ENCODE measurements at regions not wholly inside any gene's neighbourhood (a gene's known extent, or its start where the extent isn't known, plus 50 kb on each side); places are given as distances from the start of the nearest gene placed in this dataset.

- no peak for DNase-seq (ENCODE audit: low spot score)
Observed at GRCh38 chr2:53259395-53260009, 508.1 kb upstream of the CHAC2 start.

- no peak for DNase-seq (ENCODE audit: low spot score)
Observed at GRCh38 chr2:53257287-53257686, 510.3 kb upstream of the CHAC2 start.

DNA sequence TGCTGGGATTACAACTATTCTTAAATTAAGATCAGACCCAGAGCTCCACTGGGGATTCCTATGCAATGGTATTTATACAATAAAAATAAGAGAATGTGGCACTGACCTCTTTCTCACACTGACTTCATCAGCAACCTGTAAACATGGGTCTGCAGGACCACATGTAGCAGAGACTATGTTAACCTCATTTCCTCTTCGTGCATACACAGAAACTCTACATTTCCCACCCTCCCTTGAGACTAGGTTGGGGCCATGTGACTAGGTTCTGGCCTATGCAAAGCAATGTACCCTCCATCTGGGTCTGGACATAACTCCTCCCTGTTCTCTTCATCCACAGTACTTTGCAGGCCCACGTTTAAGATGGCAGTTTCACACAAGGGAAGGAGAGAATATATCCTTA, 514.4 kb upstream of the CHAC2 start:
- no peak for DNase-seq (ENCODE audit: low spot score)

- DNase-seq (ENCODE audit: low spot score): no peak
Observed at GRCh38 chr2:53252115-53252514, 515.5 kb upstream of the CHAC2 start.

DNA sequence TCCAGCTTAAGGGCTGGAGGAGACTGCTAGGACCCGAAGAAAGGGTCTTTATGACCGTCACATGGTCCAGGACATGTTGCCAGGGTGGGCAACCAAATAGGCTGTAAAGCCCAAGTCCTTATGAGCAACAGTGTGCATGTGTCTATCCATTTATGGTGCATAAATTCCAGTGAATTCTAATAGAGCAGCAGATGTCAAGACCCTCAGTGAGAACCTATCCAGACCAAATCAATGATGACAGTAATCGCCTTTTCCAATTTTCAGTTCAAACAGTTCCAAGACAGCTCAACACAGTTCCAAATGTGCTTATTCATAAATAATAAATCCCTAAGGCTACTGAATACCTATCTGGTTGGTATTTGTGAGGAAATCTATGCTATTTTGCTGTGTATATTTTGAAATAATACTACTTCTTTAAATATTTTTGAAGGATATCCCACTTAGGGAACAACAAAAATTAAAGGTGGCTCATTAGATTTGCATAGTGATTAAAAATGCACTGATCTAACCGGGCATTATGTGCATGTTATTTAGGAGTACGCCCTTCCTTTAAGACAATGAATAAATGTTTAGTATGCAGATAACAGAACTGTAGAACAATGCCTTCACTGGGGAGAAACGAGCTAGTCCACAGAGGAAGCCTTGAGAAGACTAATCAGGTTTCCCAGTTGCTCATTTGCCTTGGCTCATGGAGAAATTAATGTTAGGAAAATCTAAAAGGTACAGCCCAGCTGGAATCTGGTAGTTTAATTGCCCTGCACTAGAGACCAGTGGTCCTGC, 519.5 kb upstream of the CHAC2 start:
- no peak for DNase-seq (ENCODE audit: low spot score)

DNA sequence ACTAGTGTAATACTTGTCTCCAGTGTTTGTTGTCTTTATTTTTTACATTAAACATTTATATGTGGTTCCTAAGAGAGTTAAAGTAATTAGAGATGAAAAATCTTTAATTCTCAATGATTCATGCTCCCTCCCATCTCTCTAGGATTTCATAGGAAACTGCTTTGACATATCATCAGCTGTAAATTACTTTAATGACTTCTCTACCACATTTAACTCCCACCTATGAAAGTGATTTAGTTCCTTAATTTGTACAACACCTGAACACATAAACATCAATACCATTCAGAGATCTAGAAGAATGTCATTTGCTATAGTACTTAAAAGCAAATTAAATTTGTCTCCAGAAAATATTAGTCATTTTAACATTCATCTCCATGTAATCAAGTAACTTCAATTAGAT, 524.2 kb upstream of the CHAC2 start:
- DNase-seq (ENCODE audit: low spot score): no peak

DNA sequence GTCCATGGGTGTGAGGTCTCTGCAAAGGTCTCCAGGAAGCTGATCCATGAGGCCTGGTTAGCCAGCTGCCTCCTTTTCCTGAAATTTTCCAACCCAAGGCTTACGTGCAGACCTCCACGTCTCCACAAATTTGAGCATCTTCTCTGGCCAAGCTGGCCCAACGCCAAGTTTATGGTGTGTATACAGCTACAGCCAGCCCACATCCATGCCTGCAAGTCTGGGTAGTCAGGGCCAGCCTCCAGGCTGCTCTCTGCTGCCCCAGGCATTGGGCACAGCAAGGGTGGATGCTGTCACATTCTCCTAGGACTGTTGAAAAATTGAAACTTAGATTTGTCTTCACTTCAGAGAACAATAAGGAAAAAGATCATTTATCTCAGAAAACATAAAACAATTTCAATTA, 525.5 kb upstream of the CHAC2 start:
- no peak for DNase-seq (ENCODE audit: low spot score)

- no peak for DNase-seq (ENCODE audit: low spot score)
Observed at GRCh38 chr2:53235836-53236582, 531.6 kb upstream of the CHAC2 start.

DNA sequence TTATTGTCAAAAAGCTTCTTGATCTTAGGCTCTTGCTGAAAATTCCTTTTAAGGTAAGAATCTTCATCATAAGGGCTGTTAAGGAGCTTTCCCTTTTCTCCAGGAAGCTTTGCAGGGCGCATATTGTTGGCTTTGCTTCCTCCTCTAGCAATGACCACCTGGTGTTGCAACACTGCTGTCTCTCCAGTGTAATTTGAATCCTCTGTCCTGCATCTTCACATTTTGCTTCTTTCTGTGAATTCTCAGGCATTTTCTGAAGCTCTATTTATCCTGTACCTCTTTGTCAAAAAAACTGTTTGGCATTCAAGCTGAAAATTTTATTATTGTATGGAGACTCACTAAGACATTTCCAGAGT, 533.1 kb upstream of the CHAC2 start:
- DNase-seq (ENCODE audit: low spot score): no peak

DNA sequence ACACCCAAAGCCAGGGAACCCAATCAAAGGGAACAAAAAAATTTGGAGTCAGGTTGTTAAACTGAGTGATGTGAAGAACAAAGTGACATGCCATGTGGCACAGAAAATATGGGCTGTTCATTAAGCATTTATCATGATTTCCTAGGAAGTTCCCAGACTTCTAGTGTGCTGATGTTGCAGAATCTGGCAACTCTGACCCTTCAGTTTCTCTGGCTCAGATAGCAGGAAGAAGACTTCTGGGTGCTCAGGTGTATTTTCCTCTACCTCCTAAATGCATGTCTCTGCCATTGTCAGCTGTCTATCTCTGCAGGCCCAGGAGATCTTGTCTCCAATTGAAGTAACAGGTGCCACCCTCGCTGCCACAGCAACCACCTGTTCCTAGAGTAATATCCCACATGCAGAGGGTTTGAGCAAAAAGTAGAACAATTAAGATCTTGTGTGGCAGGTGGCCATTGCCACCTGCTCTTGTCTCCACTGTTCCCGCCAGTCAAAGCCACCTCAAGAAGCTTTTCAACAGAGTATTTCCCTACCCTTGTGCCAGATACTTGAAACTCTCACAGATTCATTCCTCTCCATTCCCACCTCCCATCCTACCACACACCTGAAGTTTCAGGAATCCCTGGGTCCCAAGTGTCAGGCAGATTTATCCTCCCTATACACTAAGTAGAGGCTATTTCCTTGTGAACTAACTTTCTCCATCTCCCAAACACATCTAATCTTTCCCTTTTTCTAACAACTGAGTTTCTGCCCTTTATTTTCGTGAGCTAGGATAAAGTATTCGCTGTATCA, 533.7 kb upstream of the CHAC2 start:
- DNase-seq (ENCODE audit: low spot score): no peak

GRCh38 chr2:53231908-53232307, 535.7 kb upstream of the CHAC2 start:
- no peak for DNase-seq (ENCODE audit: low spot score)

- no peak for DNase-seq (ENCODE audit: low spot score)
Observed at GRCh38 chr2:53230691-53231090, 536.9 kb upstream of the CHAC2 start.

DNA sequence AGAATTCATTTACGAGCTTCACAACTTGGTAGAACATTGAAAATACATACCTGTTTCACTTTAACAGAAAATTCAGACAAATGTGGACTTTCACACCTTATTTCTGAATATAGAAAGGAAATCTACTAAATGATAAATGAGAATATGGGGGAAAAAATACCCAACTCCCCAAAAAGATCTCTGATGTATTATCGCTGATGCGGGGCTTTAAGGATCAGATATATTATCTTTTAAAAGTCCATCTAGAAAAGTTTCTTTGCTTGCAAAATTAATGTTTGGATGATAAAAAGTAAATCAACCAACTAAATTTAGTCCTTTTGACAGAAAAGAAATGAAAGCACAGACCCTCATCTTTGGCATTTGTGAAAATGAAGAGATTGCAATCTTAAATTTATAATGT, 540.1 kb upstream of the CHAC2 start:
- no peak for DNase-seq (ENCODE audit: low spot score)

DNA sequence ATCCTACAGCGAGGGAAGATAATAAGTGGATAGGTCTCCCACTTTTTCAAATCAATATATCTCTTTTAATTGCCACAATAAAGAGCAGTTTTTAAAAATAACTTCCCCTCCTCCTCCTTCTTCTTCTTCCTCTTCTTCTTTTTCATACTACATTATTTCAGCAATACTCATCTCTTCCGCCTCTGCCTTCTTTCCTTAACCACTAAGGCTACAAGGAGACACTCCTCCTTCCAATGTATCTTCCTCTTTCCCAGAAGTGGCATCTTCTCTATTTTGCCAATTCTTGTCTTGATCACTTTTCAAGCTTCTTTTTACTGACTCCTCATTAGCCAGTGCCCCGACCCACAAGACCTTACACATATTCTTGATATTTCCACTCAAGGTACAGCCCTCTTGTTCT, 546.6 kb upstream of the CHAC2 start:
- no peak for DNase-seq (ENCODE audit: low spot score)

- DNase-seq (ENCODE audit: low spot score): no peak
Observed at GRCh38 chr2:53217250-53217649, 550.4 kb upstream of the CHAC2 start.

- DNase-seq (ENCODE audit: low spot score): no peak
Observed at GRCh38 chr2:53216805-53217204, 550.8 kb upstream of the CHAC2 start.

DNA sequence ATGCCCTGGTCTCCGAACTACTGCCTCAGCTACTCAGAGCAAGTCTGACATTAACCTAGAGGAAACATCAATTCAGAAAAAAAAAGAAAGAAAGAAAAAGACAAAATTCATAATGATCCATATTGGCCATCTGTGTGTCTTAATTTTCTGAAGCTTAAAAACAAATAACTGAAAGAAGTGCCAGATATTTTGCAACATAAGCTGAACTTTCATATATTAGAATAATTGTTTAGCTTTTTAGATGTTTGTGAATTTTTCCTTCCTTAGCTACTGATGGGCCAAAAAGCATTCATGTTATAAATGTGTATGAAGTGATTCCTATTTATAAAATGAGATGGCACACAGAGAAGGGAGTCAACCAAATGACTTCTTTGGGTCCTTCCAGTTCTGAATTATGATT, 555.0 kb upstream of the CHAC2 start:
- DNase-seq (ENCODE audit: low spot score): no peak

- no peak for DNase-seq (ENCODE audit: low spot score)
Observed at GRCh38 chr2:53211201-53211774, 556.3 kb upstream of the CHAC2 start.

DNA sequence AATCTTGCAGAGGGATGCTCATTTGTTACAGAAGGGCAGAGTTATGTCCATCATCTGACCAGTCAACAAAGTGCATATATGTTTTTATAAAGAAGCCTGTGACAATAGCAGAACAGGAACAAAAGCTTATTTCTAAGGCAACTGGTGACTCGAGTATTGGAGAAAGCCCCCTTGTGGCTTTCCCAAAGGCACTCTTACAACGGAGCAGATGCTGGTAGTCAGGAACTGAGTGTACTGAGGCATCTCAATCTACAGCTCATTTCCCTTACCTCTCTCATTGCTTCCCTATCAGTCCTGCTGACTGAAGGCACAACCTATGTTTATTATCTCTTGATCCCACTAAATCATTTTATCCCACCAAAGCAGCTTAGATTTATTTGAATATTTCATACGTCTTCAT, 557.1 kb upstream of the CHAC2 start:
- DNase-seq (ENCODE audit: low spot score): no peak

DNA sequence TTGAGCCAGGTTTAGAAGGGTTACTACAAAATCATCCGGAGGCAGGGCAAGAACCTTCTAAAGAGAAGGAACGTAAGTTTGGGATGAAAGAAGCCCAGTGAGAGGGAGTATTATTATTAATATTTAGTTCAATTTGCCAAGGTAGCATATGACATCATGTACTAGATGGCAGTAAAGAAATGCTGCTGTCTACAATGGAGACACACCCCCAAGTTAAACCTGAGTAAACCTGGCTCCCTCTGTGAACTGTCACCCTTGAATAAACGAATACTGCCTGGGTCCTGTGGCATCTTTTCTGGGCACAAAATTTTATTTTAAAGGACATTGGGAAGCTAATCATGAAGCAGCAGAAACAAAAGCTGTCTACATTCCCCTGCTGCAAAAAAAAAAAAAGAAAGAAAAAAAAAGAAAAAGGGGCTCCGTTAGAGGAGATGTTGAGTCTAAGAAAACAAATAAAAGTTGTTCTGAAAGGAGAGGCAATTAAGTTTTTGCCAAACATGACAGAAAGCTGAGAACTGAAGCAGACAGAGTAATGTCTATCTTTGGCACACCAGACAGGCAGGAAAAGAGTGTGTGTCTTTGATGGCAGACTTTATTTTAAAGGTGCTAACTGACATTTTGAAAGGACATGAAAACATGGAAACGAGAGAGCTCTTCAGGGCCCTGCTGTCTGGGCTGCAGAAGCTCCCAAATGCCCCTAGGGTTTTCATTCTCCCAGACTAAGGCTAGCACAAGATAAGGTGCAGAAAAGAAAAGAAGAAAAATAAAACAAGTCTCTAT, 557.7 kb upstream of the CHAC2 start:
- no peak for DNase-seq (ENCODE audit: low spot score)

- no peak for DNase-seq (ENCODE audit: low spot score)
Observed at GRCh38 chr2:53208815-53209214, 558.8 kb upstream of the CHAC2 start.
